ENCODE measurements at regions not wholly inside any gene's neighbourhood (a gene's known extent, or its start where the extent isn't known, plus 50 kb on each side); places are given as distances from the start of the nearest gene placed in this dataset.

DNA sequence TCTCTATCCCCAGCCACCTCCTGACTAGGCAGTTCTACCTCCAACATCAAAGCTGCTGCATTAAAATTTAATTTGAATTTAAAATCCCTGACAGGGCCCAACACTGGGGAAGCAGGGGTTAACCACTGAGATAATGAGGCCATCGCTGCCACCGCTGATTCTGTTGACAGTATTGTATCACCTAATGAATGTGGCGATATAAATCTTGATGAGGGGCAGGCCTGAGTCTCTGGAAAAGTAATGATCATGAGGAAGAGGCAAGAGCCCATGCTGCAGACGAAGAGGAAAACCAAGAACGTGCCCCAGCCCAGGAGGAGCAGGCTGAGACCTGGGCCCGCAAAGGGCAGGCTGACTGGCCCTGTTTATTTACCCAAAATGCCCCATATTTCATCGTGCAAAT lies 251.4 kb upstream of the ZFHX3 start:
- in situ Hi-C loops (cut with HindIII; ENCODE audit: low sequenced_read_pairs) = no loop called here

GRCh38 chr16:73298562-73298961 lies 250.6 kb upstream of the ZFHX3 start:
- in situ Hi-C loops (cut with HindIII; ENCODE audit: low sequenced_read_pairs) = no loop called here

DNA sequence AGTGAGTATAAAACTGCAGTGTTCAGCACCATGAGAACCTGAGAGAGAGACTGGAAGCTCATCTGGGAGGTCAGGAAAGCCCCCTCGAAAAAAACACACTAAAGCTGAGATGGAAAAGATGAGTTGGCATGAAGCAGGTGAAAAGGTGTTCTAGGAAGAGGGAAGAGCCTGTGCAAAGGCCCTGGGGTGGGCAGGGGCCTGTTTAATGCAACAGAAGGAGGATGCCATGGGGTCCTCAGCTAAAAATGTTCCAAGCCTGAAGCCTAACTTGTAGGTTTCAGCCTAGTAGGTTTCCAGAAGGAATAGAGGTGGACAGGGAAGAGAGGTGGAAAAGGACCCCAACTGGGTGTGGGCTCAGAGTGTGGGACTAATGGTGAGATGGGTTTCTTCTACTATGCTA lies 242.3 kb upstream of the ZFHX3 start:
- in situ Hi-C loops (cut with HindIII; ENCODE audit: low sequenced_read_pairs) = no loop called here

DNA sequence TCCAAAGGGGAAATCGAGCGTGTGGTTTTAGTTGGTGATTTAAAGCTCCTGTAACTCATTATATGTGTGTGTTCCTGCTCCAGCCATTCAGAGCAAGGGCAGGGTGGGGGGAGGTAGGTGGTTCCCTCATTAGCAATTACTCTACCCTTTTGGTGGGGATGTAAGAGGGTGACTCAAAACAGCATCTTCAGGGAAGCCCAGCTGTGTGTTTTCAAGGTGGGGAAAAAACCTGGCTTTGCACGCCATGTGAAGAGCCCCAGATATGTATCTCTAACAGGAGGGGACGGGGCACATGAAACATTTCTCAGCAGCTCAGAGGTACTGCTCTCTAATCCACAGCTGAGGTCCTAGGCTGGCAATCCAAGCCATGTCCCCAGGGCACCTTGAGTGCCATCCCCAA lies 241.3 kb upstream of the ZFHX3 start:
- in situ Hi-C loops (cut with HindIII; ENCODE audit: low sequenced_read_pairs) = no loop called here

- in situ Hi-C loops (cut with HindIII; ENCODE audit: low sequenced_read_pairs) = no loop called here
Observed at GRCh38 chr16:73288520-73288919, 240.6 kb upstream of the ZFHX3 start.

DNA sequence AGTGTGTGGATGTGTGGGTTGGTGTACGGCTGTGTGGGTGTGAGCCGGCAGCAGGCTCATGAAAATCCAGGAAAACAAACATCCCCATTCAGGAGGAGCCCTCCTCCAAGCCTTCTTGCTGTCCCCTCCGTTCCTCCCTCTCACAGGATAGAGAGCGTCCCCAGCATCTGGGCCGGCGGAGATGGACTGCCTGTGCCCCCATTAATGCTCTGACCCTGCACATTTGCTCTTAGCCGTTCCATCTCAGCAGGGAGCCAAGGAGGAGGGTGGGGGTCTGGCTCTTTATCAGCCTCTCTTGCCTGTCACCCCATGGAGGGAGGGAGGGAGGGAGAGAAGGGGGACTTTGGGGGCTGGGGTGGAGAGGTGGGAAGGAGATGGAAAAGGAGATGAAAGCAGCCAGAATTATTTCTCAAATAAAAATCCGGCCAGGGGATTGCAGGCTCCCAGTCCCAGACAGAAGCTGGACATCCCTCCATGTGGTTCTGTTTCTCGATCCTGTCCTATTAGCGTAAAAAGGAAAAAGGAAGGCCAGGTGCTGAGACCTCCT lies 240.0 kb upstream of the ZFHX3 start:
- in situ Hi-C loops (cut with HindIII; ENCODE audit: low sequenced_read_pairs) = no loop called here

- in situ Hi-C loops (cut with HindIII; ENCODE audit: low sequenced_read_pairs) = no loop called here
Observed at GRCh38 chr16:73286346-73287267, 238.7 kb upstream of the ZFHX3 start.

GRCh38 chr16:73285436-73286201 lies 237.7 kb upstream of the ZFHX3 start:
- in situ Hi-C loops (cut with HindIII; ENCODE audit: low sequenced_read_pairs) = no loop called here

- in situ Hi-C loops (cut with HindIII; ENCODE audit: low sequenced_read_pairs) = no loop called here
Observed at GRCh38 chr16:73280388-73280787, 232.5 kb upstream of the ZFHX3 start.

DNA sequence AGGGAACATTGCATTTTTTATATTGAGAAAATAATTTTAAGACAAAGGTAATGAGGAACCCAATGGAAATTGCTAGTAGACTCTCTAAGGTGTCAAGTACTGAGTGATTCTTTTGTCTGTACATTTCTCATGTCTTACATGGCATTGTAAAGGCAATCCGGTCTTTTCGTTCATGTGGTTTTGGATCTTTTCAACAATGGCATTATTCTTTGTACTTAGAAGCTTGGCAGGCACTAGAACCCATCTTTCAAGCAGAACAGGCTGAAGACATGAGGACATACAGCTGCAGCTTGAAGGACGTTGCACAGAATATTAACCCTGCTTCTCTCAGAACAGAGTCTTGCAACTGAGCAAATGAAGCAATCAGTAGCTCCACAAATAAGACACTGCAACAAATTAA lies 231.5 kb upstream of the ZFHX3 start:
- in situ Hi-C loops (cut with HindIII; ENCODE audit: low sequenced_read_pairs) = no loop called here

DNA sequence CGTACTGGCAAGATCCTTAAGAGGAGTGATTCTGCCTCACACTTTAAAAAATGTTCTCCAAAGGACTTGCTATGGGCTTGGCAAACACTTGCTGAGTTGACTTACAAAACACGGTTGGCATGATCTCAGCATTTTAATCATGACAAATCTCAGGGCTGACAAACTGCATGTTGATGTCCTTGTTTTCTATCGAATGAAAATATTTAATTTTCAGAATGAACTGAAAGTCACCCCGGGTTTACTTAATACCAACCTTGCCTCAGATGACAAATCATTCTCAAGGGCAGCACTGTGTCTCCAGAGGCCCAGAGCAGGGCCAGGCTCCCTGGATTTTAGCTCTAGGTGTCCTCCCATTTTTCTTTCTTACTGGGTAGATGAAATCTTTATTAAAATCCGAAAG lies 229.1 kb upstream of the ZFHX3 start:
- in situ Hi-C loops (cut with HindIII; ENCODE audit: low sequenced_read_pairs) = no loop called here

GRCh38 chr16:73275448-73275847 lies 227.5 kb upstream of the ZFHX3 start:
- in situ Hi-C loops (cut with HindIII; ENCODE audit: low sequenced_read_pairs) = no loop called here

GRCh38 chr16:73275024-73275423 lies 227.1 kb upstream of the ZFHX3 start:
- in situ Hi-C loops (cut with HindIII; ENCODE audit: low sequenced_read_pairs) = no loop called here

GRCh38 chr16:73274140-73274539 lies 226.2 kb upstream of the ZFHX3 start:
- in situ Hi-C loops (cut with HindIII; ENCODE audit: low sequenced_read_pairs) = no loop called here

DNA sequence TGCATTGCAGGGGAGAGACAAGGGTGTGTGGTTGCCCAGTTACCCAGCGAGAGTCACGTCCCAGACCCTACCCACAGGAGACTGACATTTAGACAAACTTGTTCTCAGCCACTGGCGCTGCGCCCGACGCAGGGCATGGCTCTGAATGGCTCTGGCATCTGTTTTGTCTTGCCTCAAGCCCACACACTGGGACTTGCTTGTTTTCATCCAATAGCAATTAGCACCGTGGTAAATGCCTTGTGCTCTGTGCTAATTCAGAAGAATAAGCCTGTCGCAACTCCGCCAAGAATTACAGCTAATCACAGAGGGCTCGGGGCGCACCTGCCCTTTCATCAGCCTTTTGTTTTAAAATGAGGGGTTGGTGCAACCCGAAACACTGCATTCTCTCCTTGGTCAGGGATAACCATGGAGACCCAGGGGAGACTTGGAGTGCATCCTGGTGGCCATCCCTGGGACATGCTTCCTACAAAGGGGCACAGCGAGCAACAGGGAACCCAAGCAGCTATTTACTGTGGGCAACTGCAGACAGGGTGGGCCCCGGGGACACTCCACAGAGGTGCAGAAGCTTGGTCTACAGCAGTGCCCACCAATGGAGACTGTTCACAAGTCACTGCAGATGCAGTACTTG lies 220.6 kb upstream of the ZFHX3 start:
- in situ Hi-C loops (cut with HindIII; ENCODE audit: low sequenced_read_pairs) = no loop called here

GRCh38 chr16:73265935-73266334 lies 218.0 kb upstream of the ZFHX3 start:
- in situ Hi-C loops (cut with HindIII; ENCODE audit: low sequenced_read_pairs) = no loop called here

DNA sequence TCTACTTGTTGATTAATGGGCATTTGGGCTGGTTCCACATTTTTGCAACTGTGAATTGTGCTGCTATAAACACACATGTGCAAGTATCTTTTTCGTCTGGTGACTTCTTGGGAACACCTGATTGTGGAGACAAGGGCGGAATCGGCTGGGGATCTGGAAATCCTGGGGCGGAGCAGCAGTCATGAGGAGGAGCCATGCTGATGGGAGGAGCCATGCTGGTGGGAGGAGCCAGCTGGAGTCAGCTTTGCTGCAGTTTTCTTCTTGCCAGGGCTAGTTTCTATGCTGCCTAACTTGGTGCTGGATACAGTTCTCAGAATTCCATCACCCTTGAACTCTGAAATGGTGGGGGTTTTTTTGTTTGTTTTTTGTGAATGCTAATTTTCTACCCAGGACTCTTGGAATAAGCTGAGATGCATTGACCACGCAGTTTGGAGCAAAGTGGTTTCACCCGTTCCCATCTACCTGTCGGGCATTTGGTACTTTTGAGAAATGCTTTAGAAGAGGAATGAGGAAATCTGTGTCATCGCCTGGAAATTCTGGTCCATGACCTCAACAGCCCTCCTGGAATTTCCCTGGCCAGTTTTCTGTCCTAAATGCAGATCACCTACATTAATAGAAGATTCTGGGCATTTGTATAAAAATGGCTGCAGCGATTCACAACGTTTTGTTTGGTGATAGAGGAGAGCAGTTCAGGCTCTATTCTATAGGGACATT lies 217.4 kb upstream of the ZFHX3 start:
- in situ Hi-C loops (cut with HindIII; ENCODE audit: low sequenced_read_pairs) = no loop called here

- in situ Hi-C loops (cut with HindIII; ENCODE audit: low sequenced_read_pairs) = no loop called here
Observed at GRCh38 chr16:73262931-73263330, 215.0 kb upstream of the ZFHX3 start.

- in situ Hi-C loops (cut with HindIII; ENCODE audit: low sequenced_read_pairs) = no loop called here
Observed at GRCh38 chr16:73255031-73255430, 207.1 kb upstream of the ZFHX3 start.

GRCh38 chr16:73253922-73254480 lies 206.1 kb upstream of the ZFHX3 start:
- in situ Hi-C loops (cut with HindIII; ENCODE audit: low sequenced_read_pairs) = no loop called here

All from DLD1 (cell line).